A549 (cell line): ENCODE measurements at regions not wholly inside any gene's neighbourhood (a gene's known extent, or its start where the extent isn't known, plus 50 kb on each side); places are given as distances from the start of the nearest gene placed in this dataset.

Experiments
- BHLHE40 ChIP-seq: IDR thresholded peaks from 2 replicates; pipeline ENCODE4 v1.6.1; 2012; ENCODE audit warnings: low read depth, low read length, inconsistent platforms
- CHD2 ChIP-seq: fragments of 150-350 bp; IDR thresholded peaks from 2 replicates; pipeline ENCODE4 v1.6.1; 2014; ENCODE audit warnings: low read length; ENCODE audit not compliant: partially characterized antibody
- GATA3 ChIP-seq: IDR thresholded peaks from 2 replicates; pipeline ENCODE4 v1.6.1; 2012; ENCODE audit warnings: borderline replicate concordance
- KDM1A ChIP-seq: fragments of 200-600 bp; sonication (generic); IDR thresholded peaks from 2 replicates; pipeline ENCODE4 v1.6.1; 2016; ENCODE audit warnings: low read depth, mild to moderate bottlenecking
- KDM5A ChIP-seq: fragments of 200-600 bp; sonication (generic); IDR thresholded peaks from 2 replicates; pipeline ENCODE4 v1.6.1; 2016; ENCODE audit warnings: antibody characterized with exemption, mild to moderate bottlenecking
- MAFK ChIP-seq: fragments of 450-650 bp; IDR thresholded peaks from 2 replicates; pipeline ENCODE4 v1.6.1; 2014; ENCODE audit not compliant: partially characterized antibody
- POLR2A ChIP-seq: IDR thresholded peaks from 2 replicates; pipeline ENCODE4 v1.6.1; 2012; ENCODE audit warnings: mild to moderate bottlenecking, low read length
- RAD21 ChIP-seq, 2 experiments: fragments of >200 bp in 1 of 2; sonication (Bioruptor Twin) in 1 of 2; formaldehyde crosslinking in 1 of 2; IDR thresholded peaks in 1 of 2; conservative IDR thresholded peaks in 1 of 2; 2 replicates in 1 of 2; 3 replicates in 1 of 2; pipeline ENCODE4 v1.6.1; 2012 to 2018; ENCODE audit warnings: inconsistent platforms in 1 of 2
- TF ChIP-seq, protein P1 (sequence below): fragments of >200 bp; sonication (Bioruptor Twin); formaldehyde crosslinking; IDR thresholded peaks from 3 replicates; pipeline ENCODE4 v1.5.1; 2016
- TF ChIP-seq, protein P2 (sequence below): fragments of 200-600 bp; sonication (generic); IDR thresholded peaks from 2 replicates; pipeline ENCODE4 v1.6.1; 2016; ENCODE audit warnings: antibody characterized with exemption, mild to moderate bottlenecking, moderate library complexity

DNA sequence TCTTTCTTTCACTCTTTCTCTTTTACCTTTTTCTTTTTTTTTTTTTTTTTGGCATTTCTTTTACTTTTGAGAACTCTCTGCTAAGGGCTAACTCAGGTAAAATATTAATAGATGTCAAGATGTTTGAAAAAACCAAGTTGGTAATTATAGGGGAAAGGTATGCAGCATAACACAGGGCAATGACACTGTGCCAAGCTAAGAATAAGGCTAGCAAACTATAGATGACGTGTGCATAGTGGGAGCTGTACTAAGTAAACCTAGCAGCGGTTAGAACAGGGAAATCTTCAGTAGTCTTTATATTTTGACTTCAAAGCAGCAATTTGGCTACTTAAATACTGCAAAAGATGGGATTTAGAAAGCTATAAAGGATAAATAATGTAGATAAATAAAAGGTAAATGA lies 415.4 kb upstream of the RGPD4 start:
- TF ChIP-seq, protein P1, sequence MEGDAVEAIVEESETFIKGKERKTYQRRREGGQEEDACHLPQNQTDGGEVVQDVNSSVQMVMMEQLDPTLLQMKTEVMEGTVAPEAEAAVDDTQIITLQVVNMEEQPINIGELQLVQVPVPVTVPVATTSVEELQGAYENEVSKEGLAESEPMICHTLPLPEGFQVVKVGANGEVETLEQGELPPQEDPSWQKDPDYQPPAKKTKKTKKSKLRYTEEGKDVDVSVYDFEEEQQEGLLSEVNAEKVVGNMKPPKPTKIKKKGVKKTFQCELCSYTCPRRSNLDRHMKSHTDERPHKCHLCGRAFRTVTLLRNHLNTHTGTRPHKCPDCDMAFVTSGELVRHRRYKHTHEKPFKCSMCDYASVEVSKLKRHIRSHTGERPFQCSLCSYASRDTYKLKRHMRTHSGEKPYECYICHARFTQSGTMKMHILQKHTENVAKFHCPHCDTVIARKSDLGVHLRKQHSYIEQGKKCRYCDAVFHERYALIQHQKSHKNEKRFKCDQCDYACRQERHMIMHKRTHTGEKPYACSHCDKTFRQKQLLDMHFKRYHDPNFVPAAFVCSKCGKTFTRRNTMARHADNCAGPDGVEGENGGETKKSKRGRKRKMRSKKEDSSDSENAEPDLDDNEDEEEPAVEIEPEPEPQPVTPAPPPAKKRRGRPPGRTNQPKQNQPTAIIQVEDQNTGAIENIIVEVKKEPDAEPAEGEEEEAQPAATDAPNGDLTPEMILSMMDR = no peak
- no peak for TF ChIP-seq RAD21 (conservative IDR thresholded peaks at IDR 0.05 in 1 of 2, IDR thresholded peaks at IDR 0.05 in 1 of 2)
- TF ChIP-seq POLR2A = no peak
- TF ChIP-seq CHD2 = no peak
- TF ChIP-seq MAFK = no peak
- no peak for TF ChIP-seq GATA3
- TF ChIP-seq KDM5A = no peak
- TF ChIP-seq KDM1A = no peak
- TF ChIP-seq, protein P2, sequence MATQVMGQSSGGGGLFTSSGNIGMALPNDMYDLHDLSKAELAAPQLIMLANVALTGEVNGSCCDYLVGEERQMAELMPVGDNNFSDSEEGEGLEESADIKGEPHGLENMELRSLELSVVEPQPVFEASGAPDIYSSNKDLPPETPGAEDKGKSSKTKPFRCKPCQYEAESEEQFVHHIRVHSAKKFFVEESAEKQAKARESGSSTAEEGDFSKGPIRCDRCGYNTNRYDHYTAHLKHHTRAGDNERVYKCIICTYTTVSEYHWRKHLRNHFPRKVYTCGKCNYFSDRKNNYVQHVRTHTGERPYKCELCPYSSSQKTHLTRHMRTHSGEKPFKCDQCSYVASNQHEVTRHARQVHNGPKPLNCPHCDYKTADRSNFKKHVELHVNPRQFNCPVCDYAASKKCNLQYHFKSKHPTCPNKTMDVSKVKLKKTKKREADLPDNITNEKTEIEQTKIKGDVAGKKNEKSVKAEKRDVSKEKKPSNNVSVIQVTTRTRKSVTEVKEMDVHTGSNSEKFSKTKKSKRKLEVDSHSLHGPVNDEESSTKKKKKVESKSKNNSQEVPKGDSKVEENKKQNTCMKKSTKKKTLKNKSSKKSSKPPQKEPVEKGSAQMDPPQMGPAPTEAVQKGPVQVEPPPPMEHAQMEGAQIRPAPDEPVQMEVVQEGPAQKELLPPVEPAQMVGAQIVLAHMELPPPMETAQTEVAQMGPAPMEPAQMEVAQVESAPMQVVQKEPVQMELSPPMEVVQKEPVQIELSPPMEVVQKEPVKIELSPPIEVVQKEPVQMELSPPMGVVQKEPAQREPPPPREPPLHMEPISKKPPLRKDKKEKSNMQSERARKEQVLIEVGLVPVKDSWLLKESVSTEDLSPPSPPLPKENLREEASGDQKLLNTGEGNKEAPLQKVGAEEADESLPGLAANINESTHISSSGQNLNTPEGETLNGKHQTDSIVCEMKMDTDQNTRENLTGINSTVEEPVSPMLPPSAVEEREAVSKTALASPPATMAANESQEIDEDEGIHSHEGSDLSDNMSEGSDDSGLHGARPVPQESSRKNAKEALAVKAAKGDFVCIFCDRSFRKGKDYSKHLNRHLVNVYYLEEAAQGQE = no peak
- TF ChIP-seq BHLHE40 = no peak
